K562 (cell line): ENCODE measurements at regions not wholly inside any gene's neighbourhood (a gene's known extent, or its start where the extent isn't known, plus 50 kb on each side); places are given as distances from the start of the nearest gene placed in this dataset.

Source experiments
- ATAC-seq: fragments of 200-7000 bp; cut with Tn5 transposase; 3 replicates; pipeline ENCODE4 v1.9.1; 2020; ENCODE audit warnings: moderate library complexity
- BruUV-seq: library from RNA; stranded (reverse); fragments of 400-500 nt; replicated peaks from 2 replicates; lab custom pipeline; 2021; lab: Mats Ljungman, UMichigan
- CTCF ChIA-PET: fragments of 300-600 bp; formaldehyde crosslinking; extraction: SDS; loops from one replicate; lab custom pipeline; 2021; ENCODE audit warnings: low intra/inter-chr PET ratio; lab: Yijun Ruan, JAX
- POLR2A ChIA-PET: fragments of 300-600, 350-650 bp; sonication (Branson Sonifier 250); formaldehyde crosslinking; extraction: SDS; loops from one replicate; lab custom pipeline; 2021; ENCODE audit warnings: antibody characterized with exemption, inconsistent platforms; lab: Yijun Ruan, JAX
- DNase-seq, 4 experiments: peaks; one replicate each; pipeline versions ENCODE4 v3.0.0 to v3.0.0-alpha.2; 2011 to 2018; ENCODE audit warnings: low spot score in 3 of 4, mixed read lengths in 3 of 4; ENCODE audit errors: extremely low read depth in 1 of 4
- FAIRE-seq: peaks from 2 replicates; lab custom pipeline; 2011; peaks lifted over from hg19 to GRCh38; lab: Jason Lieb, UNC
- H2AFZ ChIP-seq: 2 replicates; pipeline ENCODE4 v1.6.0; 2011; ENCODE audit warnings: low read depth, low read length, control low read depth, inconsistent platforms
- H3K27ac ChIP-seq: fragments of 200-600 bp; 3 replicates; pipeline ENCODE4 v1.8.0; 2011; ENCODE audit warnings: low read depth, mild to moderate bottlenecking, control low read depth, inconsistent platforms, low read length, moderate library complexity, mixed read lengths; ENCODE audit errors: extremely low read depth
- H3K27me3 ChIP-seq, 2 experiments: fragments of 300-600 bp in 1 of 2; 2 replicates in 1 of 2; 3 replicates in 1 of 2; pipeline versions ENCODE4 v1.6.0 to v1.8.0; 2011; ENCODE audit warnings: inconsistent platforms in 2 of 2, low read length in 2 of 2, mild to moderate bottlenecking in 1 of 2, mixed read lengths in 1 of 2, moderate library complexity in 1 of 2; ENCODE audit not compliant: control insufficient read depth in 2 of 2, insufficient read depth in 2 of 2
- H3K36me3 ChIP-seq: fragments of 300-600 bp; 3 replicates; pipeline ENCODE4 v1.8.0; 2011; ENCODE audit warnings: mild to moderate bottlenecking, low read length, inconsistent platforms; ENCODE audit not compliant: control insufficient read depth, insufficient read depth
- H3K4me1 ChIP-seq, 2 experiments: fragments of 200-600 bp in 1 of 2; replicated peaks in 1 of 2; 2 replicates in 1 of 2; 3 replicates in 1 of 2; pipeline versions ENCODE4 v1.5.1 to v1.8.0; 2011; ENCODE audit warnings: inconsistent platforms in 2 of 2, low read length in 2 of 2, mild to moderate bottlenecking in 1 of 2, mixed read lengths in 1 of 2, moderate library complexity in 1 of 2; ENCODE audit not compliant: control insufficient read depth in 2 of 2, insufficient read depth in 2 of 2
- H3K4me2 ChIP-seq: 2 replicates; pipeline ENCODE4 v1.6.1; 2011; ENCODE audit warnings: low read length, control low read depth, inconsistent platforms, mixed read lengths; ENCODE audit not compliant: insufficient read depth
- H3K4me3 ChIP-seq: fragments of 200-600 bp; sonication (generic), shearing (Covaris generic); 2 replicates; pipeline ENCODE4 v1.5.1; 2016; ENCODE audit warnings: control low read depth, inconsistent platforms
- H3K79me2 ChIP-seq: fragments of 200-600 bp; 3 replicates; pipeline ENCODE4 v1.8.0; 2011; ENCODE audit warnings: low read length, inconsistent platforms; ENCODE audit not compliant: control insufficient read depth, insufficient read depth
- H3K9ac ChIP-seq, 2 experiments: 2 replicates each; pipeline versions ENCODE4 v1.6.0 to v1.6.1; 2011; ENCODE audit warnings: low read depth in 2 of 2, low read length in 2 of 2, control low read depth in 1 of 2, inconsistent platforms in 1 of 2, mild to moderate bottlenecking in 1 of 2, mixed read lengths in 1 of 2; ENCODE audit not compliant: insufficient read depth in 1 of 2
- H3K9me1 ChIP-seq: one replicate; pipeline ENCODE4 v1.6.0; 2011; ENCODE audit warnings: inconsistent platforms, mild to moderate bottlenecking, low read length, moderate library complexity; ENCODE audit not compliant: control insufficient read depth, insufficient read depth
- H3K9me3 ChIP-seq: replicated peaks from 2 replicates; pipeline ENCODE4 v1.5.1; 2011; ENCODE audit warnings: low read depth, low read length, inconsistent platforms; ENCODE audit not compliant: control insufficient read depth, insufficient read depth
- H4K20me1 ChIP-seq: replicated peaks from 2 replicates; pipeline ENCODE4 v1.6.1; 2011; ENCODE audit warnings: low read length, inconsistent platforms, mixed read lengths; ENCODE audit not compliant: control insufficient read depth, insufficient read depth
- CHD2 ChIP-seq: IDR thresholded peaks from 2 replicates; pipeline ENCODE4 v1.6.1; 2011; ENCODE audit warnings: low read depth, low read length
- FOSL1 ChIP-seq: fragments of 200-800 bp; sonication (Bioruptor generic); conservative IDR thresholded peaks from 2 replicates; pipeline ENCODE4 v1.6.1; 2016; ENCODE audit warnings: missing genetic modification characterization, missing compliant biosample characterization
- ILF3 ChIP-seq: fragments of 450-650 bp; IDR thresholded peaks from 2 replicates; pipeline ENCODE4 v1.6.1; 2018; ENCODE audit warnings: antibody characterized with exemption, mild to moderate bottlenecking, moderate library complexity, borderline replicate concordance
- MTF1 ChIP-seq: fragments of 250-450 bp; sonication (Bioruptor Pico); IDR thresholded peaks from 2 replicates; pipeline ENCODE4 v1.9.0; 2021; ENCODE audit warnings: moderate library complexity, mild to moderate bottlenecking, inconsistent platforms, borderline replicate concordance
- PCBP2 ChIP-seq: fragments of 200-400 bp; formaldehyde crosslinking; IDR thresholded peaks from 2 replicates; pipeline ENCODE4 v1.6.1; 2018; ENCODE audit warnings: low read length, low read depth, mild to moderate bottlenecking, moderate library complexity; ENCODE audit not compliant: poor library complexity, severe bottlenecking
- SNIP1 ChIP-seq: fragments of 450-650 bp; IDR thresholded peaks from 2 replicates; pipeline ENCODE4 v1.7.1; 2017; ENCODE audit warnings: low read depth, mild to moderate bottlenecking
- TEAD4 ChIP-seq, 2 experiments: sonication (generic) in 1 of 2; formaldehyde crosslinking in 1 of 2; IDR thresholded peaks; 2 replicates each; pipeline versions ENCODE4 v1.6.1 to v1.8.0; 2012 to 2022; ENCODE audit warnings: borderline replicate concordance in 1 of 2, inconsistent platforms in 1 of 2, low read length in 1 of 2, mild to moderate bottlenecking in 1 of 2, missing genetic modification reagents in 1 of 2
- ZFP30 ChIP-seq: fragments of 250-450 bp; sonication (Bioruptor Pico); IDR thresholded peaks from 2 replicates; pipeline ENCODE4 v1.8.0; 2022; ENCODE audit warnings: moderate library complexity, mild to moderate bottlenecking, inconsistent platforms, borderline replicate concordance
- WGBS: fragments of 100-300 bp; shearing (Covaris generic); methylation state at CpG from one replicate; pipeline ENCODE4 v1.1.6; 2016; ENCODE audit warnings: low coverage, mixed read lengths; ENCODE audit not compliant: insufficient coverage; ENCODE audit errors: missing lambda C conversion rate; 5-methylcytosine and 5-hydroxymethylcytosine counted together
- in situ Hi-C: fragments of 300-500 bp; cut with MboI; formaldehyde crosslinking; loops from 4 replicates; pipeline ENCODE4 v1.15.0; 2018; ENCODE audit warnings: inconsistent platforms, mixed read lengths
- intact Hi-C: fragments of 100-400 bp; cut with micrococcal nuclease; formaldehyde crosslinking; loops from 2 replicates; pipeline ENCODE4 v1.14.2; 2022
- TF ChIP-seq, protein P1 (sequence below): fragments of 450-650 bp; formaldehyde crosslinking; IDR thresholded peaks from 2 replicates; pipeline ENCODE4 v1.4.0; 2020; ENCODE audit warnings: mild to moderate bottlenecking, moderate library complexity
- TF ChIP-seq, protein P2 (sequence below): fragments of 450-650 bp; IDR thresholded peaks from 2 replicates; pipeline ENCODE4 v1.6.1; 2017; ENCODE audit warnings: antibody characterized with exemption, mild to moderate bottlenecking

GRCh38 chr4:132445386-132445785 lies 703.7 kb upstream of the PCDH10 start:
- Histone ChIP-seq H3K9ac (no peak overlapping the region), H3K36me3 (no peaks in the 10 kb centered on the region), H2AFZ (no peak overlapping the region), H3K4me1 (no peaks in the 10 kb centered on the region), H3K27ac (no peak overlapping the region), H3K79me2 (no peaks in the 10 kb centered on the region), H4K20me1 (no peaks in the 10 kb centered on the region), H3K9me1 (no peaks in the 10 kb centered on the region), H3K4me2 (no peak overlapping the region), H3K27me3 (no peaks in the 10 kb centered on the region), H3K4me3 (no peak overlapping the region), H3K9me3 (no peaks in the 10 kb centered on the region; the same call in 1 of the 2 replicates)
- DNase-seq (no peak), ATAC-seq (no peak), FAIRE-seq (no peak)
- intact Hi-C loops (no loop called here), in situ Hi-C loops (no loop called here)
- ChIA-PET POLR2A (no interaction called here), CTCF (no interaction called here)
- BruUV-seq, result no TSS peak
- WGBS, result 3% methylated on average over 3 of the region's 3 CpGs
- TF ChIP-seq, protein P1, sequence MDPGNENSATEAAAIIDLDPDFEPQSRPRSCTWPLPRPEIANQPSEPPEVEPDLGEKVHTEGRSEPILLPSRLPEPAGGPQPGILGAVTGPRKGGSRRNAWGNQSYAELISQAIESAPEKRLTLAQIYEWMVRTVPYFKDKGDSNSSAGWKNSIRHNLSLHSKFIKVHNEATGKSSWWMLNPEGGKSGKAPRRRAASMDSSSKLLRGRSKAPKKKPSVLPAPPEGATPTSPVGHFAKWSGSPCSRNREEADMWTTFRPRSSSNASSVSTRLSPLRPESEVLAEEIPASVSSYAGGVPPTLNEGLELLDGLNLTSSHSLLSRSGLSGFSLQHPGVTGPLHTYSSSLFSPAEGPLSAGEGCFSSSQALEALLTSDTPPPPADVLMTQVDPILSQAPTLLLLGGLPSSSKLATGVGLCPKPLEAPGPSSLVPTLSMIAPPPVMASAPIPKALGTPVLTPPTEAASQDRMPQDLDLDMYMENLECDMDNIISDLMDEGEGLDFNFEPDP (CRISPR knock-in tag), result no peak
- TF ChIP-seq ILF3 (no peak), PCBP2 (no peak), MTF1 (no peak), ZFP30 (CRISPR knock-in tag) (no peak), SNIP1 (no peak), CHD2 (no peak), FOSL1 (no peak), TEAD4 (IDR thresholded peaks at IDR 0.05; ENCODE audit: low read length) (no peak), TEAD4 (CRISPR knock-in tag; IDR thresholded peaks at IDR 0.05; ENCODE audit: borderline replicate concordance) (no peak)
- TF ChIP-seq, protein P2, sequence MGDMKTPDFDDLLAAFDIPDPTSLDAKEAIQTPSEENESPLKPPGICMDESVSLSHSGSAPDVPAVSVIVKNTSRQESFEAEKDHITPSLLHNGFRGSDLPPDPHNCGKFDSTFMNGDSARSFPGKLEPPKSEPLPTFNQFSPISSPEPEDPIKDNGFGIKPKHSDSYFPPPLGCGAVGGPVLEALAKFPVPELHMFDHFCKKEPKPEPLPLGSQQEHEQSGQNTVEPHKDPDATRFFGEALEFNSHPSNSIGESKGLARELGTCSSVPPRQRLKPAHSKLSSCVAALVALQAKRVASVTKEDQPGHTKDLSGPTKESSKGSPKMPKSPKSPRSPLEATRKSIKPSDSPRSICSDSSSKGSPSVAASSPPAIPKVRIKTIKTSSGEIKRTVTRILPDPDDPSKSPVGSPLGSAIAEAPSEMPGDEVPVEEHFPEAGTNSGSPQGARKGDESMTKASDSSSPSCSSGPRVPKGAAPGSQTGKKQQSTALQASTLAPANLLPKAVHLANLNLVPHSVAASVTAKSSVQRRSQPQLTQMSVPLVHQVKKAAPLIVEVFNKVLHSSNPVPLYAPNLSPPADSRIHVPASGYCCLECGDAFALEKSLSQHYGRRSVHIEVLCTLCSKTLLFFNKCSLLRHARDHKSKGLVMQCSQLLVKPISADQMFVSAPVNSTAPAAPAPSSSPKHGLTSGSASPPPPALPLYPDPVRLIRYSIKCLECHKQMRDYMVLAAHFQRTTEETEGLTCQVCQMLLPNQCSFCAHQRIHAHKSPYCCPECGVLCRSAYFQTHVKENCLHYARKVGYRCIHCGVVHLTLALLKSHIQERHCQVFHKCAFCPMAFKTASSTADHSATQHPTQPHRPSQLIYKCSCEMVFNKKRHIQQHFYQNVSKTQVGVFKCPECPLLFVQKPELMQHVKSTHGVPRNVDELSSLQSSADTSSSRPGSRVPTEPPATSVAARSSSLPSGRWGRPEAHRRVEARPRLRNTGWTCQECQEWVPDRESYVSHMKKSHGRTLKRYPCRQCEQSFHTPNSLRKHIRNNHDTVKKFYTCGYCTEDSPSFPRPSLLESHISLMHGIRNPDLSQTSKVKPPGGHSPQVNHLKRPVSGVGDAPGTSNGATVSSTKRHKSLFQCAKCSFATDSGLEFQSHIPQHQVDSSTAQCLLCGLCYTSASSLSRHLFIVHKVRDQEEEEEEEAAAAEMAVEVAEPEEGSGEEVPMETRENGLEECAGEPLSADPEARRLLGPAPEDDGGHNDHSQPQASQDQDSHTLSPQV, result no peak
